MV-4-11 (cell line): ENCODE measurements at regions not wholly inside any gene's neighbourhood (a gene's known extent, or its start where the extent isn't known, plus 50 kb on each side); places are given as distances from the start of the nearest gene placed in this dataset.

Experiments
- DNase-seq: peaks from one replicate; lab custom pipeline; 2025; lab: John Stamatoyannopoulos, UW

DNA sequence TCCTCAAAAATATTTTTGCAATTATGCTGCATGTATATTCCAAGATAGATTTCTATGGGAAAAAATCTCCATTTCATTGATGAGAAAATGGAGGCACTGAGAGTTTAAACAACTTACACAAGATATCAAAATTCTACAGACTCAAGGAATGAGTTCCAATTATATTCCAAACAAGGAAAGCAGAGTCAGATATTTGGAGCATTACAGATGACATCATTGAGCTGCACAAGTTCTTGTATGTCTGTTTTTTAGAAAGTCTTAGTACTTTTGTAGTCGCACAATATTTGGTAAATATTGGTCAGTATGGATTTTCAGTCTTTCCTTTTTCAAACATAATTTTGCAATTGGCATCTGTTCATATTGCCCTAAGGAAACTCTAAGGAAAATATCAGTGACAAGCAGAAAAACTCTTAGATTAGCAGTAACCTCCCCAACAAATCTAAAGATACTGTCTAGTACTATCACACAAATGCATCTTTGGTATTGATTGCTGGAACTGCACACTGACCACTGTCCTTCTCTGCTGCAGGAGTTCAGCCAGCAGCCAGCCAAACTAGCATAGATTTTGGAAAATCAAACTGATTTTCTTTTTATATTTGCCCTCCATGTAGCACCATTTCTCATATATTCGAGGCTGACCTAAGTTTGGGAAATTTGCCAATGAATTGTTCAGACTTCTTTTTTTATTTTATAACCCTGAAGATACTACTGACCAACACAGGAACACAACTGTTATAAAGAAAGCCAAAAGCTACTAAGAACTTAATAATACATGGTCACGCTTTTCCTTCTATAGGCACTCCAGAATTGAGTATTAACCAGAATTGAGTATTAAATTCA is 51.7 kb upstream of the TBX18 start:
- DNase-seq = no peak
